GM12892 (cell line): ENCODE measurements at regions not wholly inside any gene's neighbourhood (a gene's known extent, or its start where the extent isn't known, plus 50 kb on each side); places are given as distances from the start of the nearest gene placed in this dataset.

Experiments used
- POLR2A ChIP-seq: IDR thresholded peaks from 2 replicates; pipeline ENCODE4 v1.6.1; 2011; ENCODE audit warnings: low read depth, low read length, control low read depth
- POLR2AphosphoS5 ChIP-seq: IDR thresholded peaks from 2 replicates; pipeline ENCODE4 v1.6.1; 2011; ENCODE audit warnings: low read depth, low read length, control low read depth
- TAF1 ChIP-seq: IDR thresholded peaks from 2 replicates; pipeline ENCODE4 v1.6.1; 2011; ENCODE audit warnings: low read depth, mild to moderate bottlenecking, control low read depth, low read length, borderline replicate concordance

DNA sequence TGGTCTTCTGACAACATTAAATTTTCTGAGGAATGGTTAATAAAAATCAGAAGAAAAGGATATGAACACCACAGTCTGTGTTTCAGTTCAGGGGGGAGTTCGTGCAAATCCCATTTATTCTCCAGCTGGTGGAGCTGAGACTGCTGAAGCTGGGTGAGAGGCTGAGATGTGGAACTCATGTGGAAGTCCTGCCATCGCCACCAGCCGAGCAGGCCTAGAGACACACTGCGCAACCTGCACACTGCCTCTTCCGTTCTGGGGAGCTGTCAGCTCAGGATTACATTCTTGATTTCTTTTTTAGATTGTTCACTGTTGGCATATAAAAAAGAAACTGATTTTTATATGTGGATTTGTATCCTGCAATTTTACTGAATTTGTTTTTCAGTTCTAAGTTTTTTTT, 66.6 kb upstream of the ELOVL6 start:
- TF ChIP-seq POLR2AphosphoS5: no peak
- no peak for TF ChIP-seq POLR2A
- no peak for TF ChIP-seq TAF1
